Mesothelial cell of epicardium (in vitro differentiated cells): ENCODE measurements at regions not wholly inside any gene's neighbourhood (a gene's known extent, or its start where the extent isn't known, plus 50 kb on each side); places are given as distances from the start of the nearest gene placed in this dataset.

Experiments
- DNase-seq, 2 experiments: peaks; one replicate each; pipeline ENCODE4 v3.0.0; 2021; ENCODE audit warnings: low spot score in 2 of 2; ENCODE audit not compliant: unreplicated experiment in 2 of 2
- H3K27ac Mint-ChIP-seq: 2 replicates; pipeline ENCODE4 v1.8.0; 2021; ENCODE audit warnings: mixed read lengths
- H3K27me3 Mint-ChIP-seq: 2 replicates; pipeline ENCODE4 v1.8.0; 2021; ENCODE audit warnings: low read depth, mixed read lengths
- H3K36me3 Mint-ChIP-seq: 2 replicates; pipeline ENCODE4 v1.8.0; 2021; ENCODE audit warnings: mixed read lengths
- H3K4me1 Mint-ChIP-seq: 2 replicates; pipeline ENCODE4 v1.8.0; 2021; ENCODE audit warnings: mixed read lengths
- H3K4me3 Mint-ChIP-seq: 2 replicates; pipeline ENCODE4 v1.8.0; 2021; ENCODE audit warnings: mild to moderate bottlenecking, moderate library complexity, mixed read lengths
- H3K9me3 Mint-ChIP-seq: 2 replicates; pipeline ENCODE4 v1.8.0; 2021; ENCODE audit warnings: mixed read lengths
- TF ChIP-seq, protein P1 (sequence below): fragments of 200-600 bp; sonication (generic); IDR thresholded peaks from one replicate; pipeline ENCODE4 v1.5.0; 2021; ENCODE audit warnings: antibody characterized with exemption; ENCODE audit not compliant: unreplicated experiment

DNA sequence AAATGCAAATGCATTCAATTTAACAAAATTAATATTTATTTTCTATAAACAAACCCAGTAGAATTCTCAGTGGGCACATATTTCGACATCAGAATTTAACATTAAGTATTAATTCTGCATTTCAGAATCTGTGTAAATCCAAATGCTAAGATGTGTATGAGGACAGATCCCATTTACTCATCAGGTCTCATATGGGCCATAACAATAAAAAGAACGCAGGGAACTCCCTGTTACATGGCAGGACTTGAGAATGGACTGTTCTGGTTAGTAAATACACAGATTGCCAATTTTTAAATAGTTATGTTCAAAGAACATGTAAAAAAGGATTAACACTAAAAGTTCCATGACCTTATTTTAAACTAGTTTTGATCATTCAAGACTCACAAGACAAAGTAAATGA, 104.0 kb downstream of the SLC30A10 start:
- Mint-ChIP-seq H3K27me3 (peaks cover 10% of the 10 kb centered on the region), H3K36me3 (no peaks in the 10 kb centered on the region), H3K9me3 (peaks cover 3% of the 10 kb centered on the region), H3K4me1 (no peaks in the 10 kb centered on the region), H3K27ac (no peak overlapping the region), H3K4me3 (no peak overlapping the region)
- DNase-seq: no peak
- TF ChIP-seq, protein P1, sequence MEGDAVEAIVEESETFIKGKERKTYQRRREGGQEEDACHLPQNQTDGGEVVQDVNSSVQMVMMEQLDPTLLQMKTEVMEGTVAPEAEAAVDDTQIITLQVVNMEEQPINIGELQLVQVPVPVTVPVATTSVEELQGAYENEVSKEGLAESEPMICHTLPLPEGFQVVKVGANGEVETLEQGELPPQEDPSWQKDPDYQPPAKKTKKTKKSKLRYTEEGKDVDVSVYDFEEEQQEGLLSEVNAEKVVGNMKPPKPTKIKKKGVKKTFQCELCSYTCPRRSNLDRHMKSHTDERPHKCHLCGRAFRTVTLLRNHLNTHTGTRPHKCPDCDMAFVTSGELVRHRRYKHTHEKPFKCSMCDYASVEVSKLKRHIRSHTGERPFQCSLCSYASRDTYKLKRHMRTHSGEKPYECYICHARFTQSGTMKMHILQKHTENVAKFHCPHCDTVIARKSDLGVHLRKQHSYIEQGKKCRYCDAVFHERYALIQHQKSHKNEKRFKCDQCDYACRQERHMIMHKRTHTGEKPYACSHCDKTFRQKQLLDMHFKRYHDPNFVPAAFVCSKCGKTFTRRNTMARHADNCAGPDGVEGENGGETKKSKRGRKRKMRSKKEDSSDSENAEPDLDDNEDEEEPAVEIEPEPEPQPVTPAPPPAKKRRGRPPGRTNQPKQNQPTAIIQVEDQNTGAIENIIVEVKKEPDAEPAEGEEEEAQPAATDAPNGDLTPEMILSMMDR: no peak

DNA sequence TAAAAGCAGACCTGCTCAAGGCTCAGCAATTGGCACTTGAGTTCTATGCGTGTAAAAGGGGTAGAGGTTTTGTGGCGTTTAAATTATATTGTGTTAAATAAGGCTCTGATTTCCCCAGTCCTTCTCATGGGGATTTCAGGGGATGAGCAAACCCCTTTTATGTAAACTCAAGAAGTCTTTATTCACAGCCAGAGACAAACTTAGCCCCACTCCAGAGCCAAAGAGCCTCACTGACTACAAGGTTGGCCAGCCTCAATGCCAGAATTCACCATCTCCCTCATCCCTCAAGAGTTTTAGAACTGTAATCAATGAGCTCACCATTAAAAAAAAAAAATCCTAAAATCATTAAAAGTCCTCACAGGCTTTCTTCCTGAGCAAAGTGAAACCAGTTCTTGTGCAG, 107.8 kb downstream of the SLC30A10 start:
- no peaks in the 10 kb centered on the region for H3K36me3 Mint-ChIP-seq
- H3K4me3 Mint-ChIP-seq: no peak overlapping the region
- H3K27ac Mint-ChIP-seq: no peak overlapping the region
- no peaks in the 10 kb centered on the region for H3K4me1 Mint-ChIP-seq
- H3K9me3 Mint-ChIP-seq: no peaks in the 10 kb centered on the region
- peaks cover 29% of the 10 kb centered on the region for H3K27me3 Mint-ChIP-seq
- TF ChIP-seq, protein P1: no peak
- no peak for DNase-seq

DNA sequence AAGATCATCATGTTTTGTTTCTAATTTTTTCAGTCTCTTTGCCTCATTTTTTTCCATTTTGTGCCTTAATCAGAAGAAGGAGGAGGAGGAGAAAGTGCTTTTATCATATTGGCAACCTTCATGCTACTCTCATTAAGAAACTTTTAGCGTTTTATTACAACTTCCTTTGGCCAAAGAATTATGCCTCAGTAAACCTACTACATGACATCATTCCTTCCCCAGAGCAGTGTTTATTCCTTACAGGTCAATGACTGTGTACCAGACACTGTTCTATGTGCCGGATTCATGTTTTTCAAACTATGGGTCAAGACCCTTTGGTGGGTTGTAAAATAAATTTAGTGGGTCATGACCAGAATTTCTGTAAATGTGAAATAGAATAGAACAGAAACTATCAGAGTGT, 110.4 kb downstream of the SLC30A10 start:
- DNase-seq: no peak
- Mint-ChIP-seq H3K27me3 (peaks cover 50% of the 10 kb centered on the region), H3K4me3 (no peak overlapping the region), H3K9me3 (no peaks in the 10 kb centered on the region), H3K27ac (no peak overlapping the region), H3K36me3 (no peaks in the 10 kb centered on the region), H3K4me1 (no peaks in the 10 kb centered on the region)
- TF ChIP-seq, protein P1: no peak

DNA sequence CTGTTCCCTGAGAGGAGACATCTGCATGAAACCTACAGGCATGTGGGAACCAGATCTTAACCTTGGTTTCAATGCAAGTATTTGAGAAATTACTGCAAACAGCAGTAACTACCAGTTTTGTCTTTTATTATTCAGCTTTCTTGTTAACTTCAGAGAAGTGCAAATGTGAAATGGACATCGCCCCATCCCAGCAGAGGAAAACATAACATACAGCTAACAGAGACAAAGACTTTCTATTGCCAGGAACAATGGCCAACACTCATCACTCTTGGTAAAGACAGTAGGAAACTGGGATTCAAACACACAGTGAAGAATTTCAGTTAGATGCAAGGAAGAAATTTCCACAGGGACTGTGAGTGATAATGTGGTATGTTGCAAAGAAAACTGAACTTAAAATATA, 115.1 kb downstream of the SLC30A10 start:
- TF ChIP-seq, protein P1: no peak
- H3K9me3 Mint-ChIP-seq: no peaks in the 10 kb centered on the region
- no peaks in the 10 kb centered on the region for H3K36me3 Mint-ChIP-seq
- no peaks in the 10 kb centered on the region for H3K4me1 Mint-ChIP-seq
- no peak for DNase-seq
- H3K27ac Mint-ChIP-seq: no peak overlapping the region
- H3K4me3 Mint-ChIP-seq: no peak overlapping the region
- H3K27me3 Mint-ChIP-seq: peaks cover 42% of the 10 kb centered on the region

DNA sequence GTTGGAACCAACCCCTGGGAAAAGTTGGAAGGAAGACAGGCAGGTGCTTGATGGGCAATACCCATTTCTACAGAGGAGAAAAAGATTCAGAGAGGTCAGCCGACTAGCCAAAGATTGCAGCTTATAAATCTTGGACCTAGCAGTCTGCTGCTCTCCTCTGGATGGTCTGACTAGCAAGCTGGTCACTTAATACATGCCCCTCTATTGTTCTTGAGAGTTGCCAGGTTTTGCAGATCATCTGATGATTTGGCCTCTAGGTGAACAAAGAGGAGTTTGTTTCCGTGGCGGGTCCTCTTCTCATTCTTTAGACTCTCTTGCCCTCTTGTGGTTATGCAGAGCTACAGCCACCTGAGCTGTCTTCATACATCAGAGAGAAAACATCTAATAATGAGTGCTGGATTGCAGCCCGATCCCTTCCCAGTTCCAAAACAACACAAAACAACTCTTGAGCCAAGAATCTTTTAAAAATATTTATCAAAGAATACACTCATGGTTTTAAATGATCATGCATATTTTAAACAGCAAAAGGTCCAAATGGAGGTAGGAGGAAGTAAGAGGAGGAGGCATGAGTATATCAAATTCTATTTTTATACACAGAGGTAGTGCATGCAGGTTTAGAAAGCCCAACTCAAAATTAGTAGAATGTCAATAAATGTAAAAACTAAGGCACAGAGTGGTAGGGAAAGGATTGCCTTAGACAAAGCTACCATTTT, 115.7 kb downstream of the SLC30A10 start:
- Mint-ChIP-seq H3K4me1 (no peaks in the 10 kb centered on the region), H3K36me3 (no peaks in the 10 kb centered on the region), H3K4me3 (no peak overlapping the region), H3K27me3 (peaks cover 39% of the 10 kb centered on the region), H3K9me3 (no peaks in the 10 kb centered on the region), H3K27ac (no peak overlapping the region)
- TF ChIP-seq, protein P1: peak; percentile 76
- peak; percentile 22 to 55 for DNase-seq
